ENCODE measurements at regions not wholly inside any gene's neighbourhood (a gene's known extent, or its start where the extent isn't known, plus 50 kb on each side); places are given as distances from the start of the nearest gene placed in this dataset.

GRCh38 chr5:126723643-126724042, 53.3 kb upstream of the LMNB1 start:
- no peaks in the 10 kb centered on the region for H3K4me1 Mint-ChIP-seq (ENCODE audit: low read depth)
- H3K27ac Mint-ChIP-seq: no peak overlapping the region
- no peak for DNase-seq
- H3K9me3 Mint-ChIP-seq: no peaks in the 10 kb centered on the region
- no peaks in the 10 kb centered on the region for H3K36me3 Mint-ChIP-seq (ENCODE audit: low read depth)
- H3K4me3 Mint-ChIP-seq: no peak overlapping the region
- peaks cover 7% of the 10 kb centered on the region for H3K27me3 Mint-ChIP-seq (ENCODE audit: insufficient read depth)
- no peak for TF ChIP-seq CTCF (IDR thresholded peaks at IDR 0.05)
